SU-DHL-6 (cell line): ENCODE measurements at regions not wholly inside any gene's neighbourhood (a gene's known extent, or its start where the extent isn't known, plus 50 kb on each side); places are given as distances from the start of the nearest gene placed in this dataset.

Experiments
- CTCF ChIP-seq: fragments of 200-600 bp; sonication (generic); IDR thresholded peaks from one replicate; pipeline ENCODE4 v1.5.1; 2017; ENCODE audit warnings: antibody characterized with exemption, mild to moderate bottlenecking, low read length, moderate library complexity; ENCODE audit not compliant: insufficient read depth, poor library complexity, severe bottlenecking
- EZH2phosphoT487 ChIP-seq: fragments of 200-600 bp; sonication (generic), shearing (Covaris generic); conservative IDR thresholded peaks from 2 replicates; pipeline ENCODE4 v1.6.1; 2018; ENCODE audit warnings: mild to moderate bottlenecking, antibody characterized with exemption, low read length, moderate library complexity, mixed read lengths

- TF ChIP-seq CTCF: no peak
- no peak for TF ChIP-seq EZH2phosphoT487
Measured at GRCh38 chr1:56336982-56337381, 242.4 kb downstream of the PLPP3 start.
